Keratinocyte (primary cell): ENCODE measurements at regions not wholly inside any gene's neighbourhood (a gene's known extent, or its start where the extent isn't known, plus 50 kb on each side); places are given as distances from the start of the nearest gene placed in this dataset.

ENCODE experiments used
- DNase-seq: peaks from one replicate; pipeline ENCODE4 v3.0.0-alpha.2; 2011; ENCODE audit warnings: low read depth, missing footprints, low spot score
- FAIRE-seq: peaks from 2 replicates; lab custom pipeline; 2011; peaks lifted over from hg19 to GRCh38; lab: Jason Lieb, UNC
- H2AFZ ChIP-seq: 2 replicates; pipeline ENCODE4 v1.6.0; 2012; ENCODE audit warnings: low read length, control low read depth, inconsistent platforms; ENCODE audit not compliant: control insufficient read depth
- H3K27ac ChIP-seq: 2 replicates; pipeline ENCODE4 v1.5.1; 2011; ENCODE audit warnings: low read length; ENCODE audit not compliant: control insufficient read depth, insufficient read depth
- H3K27me3 ChIP-seq: 3 replicates; pipeline ENCODE4 v1.6.0; 2011; ENCODE audit warnings: low read length; ENCODE audit not compliant: control insufficient read depth, insufficient read depth; ENCODE audit errors: extremely low read depth
- H3K36me3 ChIP-seq, 2 experiments: 2 replicates in 1 of 2; 3 replicates in 1 of 2; pipeline ENCODE4 v1.5.1; 2011; ENCODE audit warnings: low read length in 2 of 2, mild to moderate bottlenecking in 1 of 2; ENCODE audit not compliant: control insufficient read depth in 2 of 2, insufficient read depth in 2 of 2; ENCODE audit errors: extremely low read depth in 1 of 2
- H3K4me1 ChIP-seq: 3 replicates; pipeline ENCODE4 v1.5.1; 2011; ENCODE audit warnings: low read length; ENCODE audit not compliant: control insufficient read depth, insufficient read depth; ENCODE audit errors: extremely low read depth
- H3K4me2 ChIP-seq: 3 replicates; pipeline ENCODE4 v1.6.0; 2011; ENCODE audit warnings: low read depth, low read length; ENCODE audit not compliant: control insufficient read depth, insufficient read depth; ENCODE audit errors: extremely low read depth
- H3K4me3 ChIP-seq, 3 experiments: fragments of 200-600 bp in 1 of 3; sonication (generic) in 1 of 3; 2 replicates in 2 of 3; 3 replicates in 1 of 3; pipeline ENCODE4 v1.5.1; 2011 to 2016; ENCODE audit warnings: low read length in 3 of 3, mild to moderate bottlenecking in 3 of 3, control low read depth in 2 of 3, inconsistent platforms in 1 of 3, low read depth in 1 of 3, mixed read lengths in 1 of 3, mixed run types in 1 of 3, moderate library complexity in 1 of 3; ENCODE audit not compliant: control insufficient read depth in 2 of 3, insufficient read depth in 2 of 3; ENCODE audit errors: extremely low read depth in 1 of 3
- H3K79me2 ChIP-seq: 2 replicates; pipeline ENCODE4 v1.6.0; 2012; ENCODE audit warnings: low read length; ENCODE audit not compliant: control insufficient read depth, insufficient read depth
- H3K9ac ChIP-seq: 3 replicates; pipeline ENCODE4 v1.6.0; 2011; ENCODE audit warnings: low read length; ENCODE audit not compliant: control insufficient read depth, insufficient read depth; ENCODE audit errors: extremely low read depth
- H3K9me1 ChIP-seq: 3 replicates; pipeline ENCODE4 v1.6.0; 2011; ENCODE audit warnings: low read length; ENCODE audit not compliant: control insufficient read depth, insufficient read depth; ENCODE audit errors: extremely low read depth
- H3K9me3 ChIP-seq: 2 replicates; pipeline ENCODE4 v1.5.1; 2012; ENCODE audit warnings: low read depth, low read length; ENCODE audit not compliant: control insufficient read depth
- H4K20me1 ChIP-seq: 3 replicates; pipeline ENCODE4 v1.6.0; 2011; ENCODE audit warnings: low read length; ENCODE audit not compliant: control insufficient read depth, insufficient read depth; ENCODE audit errors: extremely low read depth
- CTCF ChIP-seq, 3 experiments: IDR thresholded peaks in 1 of 3; conservative IDR thresholded peaks in 1 of 3; optimal IDR thresholded peaks in 1 of 3; 2 replicates in 2 of 3; 3 replicates in 1 of 3; pipeline versions ENCODE3 to v1.5.1; 2011; ENCODE audit warnings: low read length in 3 of 3, mild to moderate bottlenecking in 3 of 3, moderate library complexity in 2 of 3, control low read depth in 1 of 3, inconsistent platforms in 1 of 3; ENCODE audit not compliant: insufficient read depth in 2 of 3; ENCODE audit errors: extremely low read depth in 1 of 3
- EZH2 ChIP-seq: IDR thresholded peaks from one replicate; pipeline ENCODE4 v1.6.1; 2012; ENCODE audit warnings: inconsistent platforms, mild to moderate bottlenecking, low read length, moderate library complexity
- dilution Hi-C: fragments of 300-500 bp; cut with MboI; formaldehyde crosslinking; loops from one replicate; pipeline ENCODE4 v1.7.0; 2020; ENCODE audit warnings: low sequenced_read_pairs; ENCODE audit not compliant: extremely low pct_ligation_motif_present

GRCh38 chr6:138562691-138563090 is 63.4 kb upstream of the NHSL1 start:
- TF ChIP-seq CTCF (optimal IDR thresholded peaks at IDR 0.05 in 1 of 3, IDR thresholded peaks at IDR 0.05 in 1 of 3, conservative IDR thresholded peaks at IDR 0.05 in 1 of 3; ENCODE audit: extremely low read depth in 1 of 3, insufficient read depth in 2 of 3, low read length in 3 of 3) (no peak), EZH2 (no peak)
- peaks cover under 1% of the 10 kb centered on the region for H4K20me1 ChIP-seq
- no peak overlapping the region for H3K4me2 ChIP-seq
- no peak overlapping the region for H3K4me3 ChIP-seq
- no peak overlapping the region for H2AFZ ChIP-seq
- H3K36me3 ChIP-seq = no peaks in the 10 kb centered on the region
- DNase-seq (no peak), FAIRE-seq (no peak)
- H3K4me1 ChIP-seq = peaks cover 8% of the 10 kb centered on the region
- peaks cover 57% of the 10 kb centered on the region for H3K79me2 ChIP-seq
- no peaks in the 10 kb centered on the region for H3K9me3 ChIP-seq
- H3K27ac ChIP-seq = no peak overlapping the region
- dilution Hi-C loops = no loop called here
- H3K9me1 ChIP-seq = peaks cover 6% of the 10 kb centered on the region
- no peak overlapping the region for H3K9ac ChIP-seq
- H3K27me3 ChIP-seq = no peaks in the 10 kb centered on the region

- TF ChIP-seq CTCF (optimal IDR thresholded peaks at IDR 0.05 in 1 of 3, IDR thresholded peaks at IDR 0.05 in 1 of 3, conservative IDR thresholded peaks at IDR 0.05 in 1 of 3; ENCODE audit: extremely low read depth in 1 of 3, insufficient read depth in 2 of 3, low read length in 3 of 3) (no peak), EZH2 (no peak)
- H2AFZ ChIP-seq = no peak overlapping the region
- H3K27ac ChIP-seq = no peak overlapping the region
- H3K4me1 ChIP-seq = peaks cover 8% of the 10 kb centered on the region
- DNase-seq (no peak), FAIRE-seq (no peak)
- no peaks in the 10 kb centered on the region for H4K20me1 ChIP-seq
- dilution Hi-C loops = no loop called here
- H3K27me3 ChIP-seq = no peaks in the 10 kb centered on the region
- no peak overlapping the region for H3K9ac ChIP-seq
- H3K9me1 ChIP-seq = peaks cover 6% of the 10 kb centered on the region
- no peak overlapping the region for H3K4me3 ChIP-seq
- H3K4me2 ChIP-seq = no peak overlapping the region
- no peaks in the 10 kb centered on the region for H3K9me3 ChIP-seq
- H3K36me3 ChIP-seq = no peaks in the 10 kb centered on the region
- H3K79me2 ChIP-seq = peaks cover 62% of the 10 kb centered on the region
These were observed 63.9 kb upstream of the NHSL1 start for GRCh38 chr6:138563231-138563630.
